DMS53 treated with DMSO at 0.1 percent for 48 hours (cell line): ENCODE measurements at regions not wholly inside any gene's neighbourhood (a gene's known extent, or its start where the extent isn't known, plus 50 kb on each side); places are given as distances from the start of the nearest gene placed in this dataset.

Source experiments
- DNase-seq: peaks from one replicate; lab custom pipeline; 2025; ENCODE audit not compliant: unreplicated experiment; lab: John Stamatoyannopoulos, UW

GRCh38 chr1:67635055-67635809 lies 49.8 kb upstream of the GADD45A start:
- DNase-seq, result no peak
